GM23338 (cell line): ENCODE measurements at regions not wholly inside any gene's neighbourhood (a gene's known extent, or its start where the extent isn't known, plus 50 kb on each side); places are given as distances from the start of the nearest gene placed in this dataset.

Experiments
- ATAC-seq: fragments of 200-7000 bp; cut with Tn5 transposase; 3 replicates; pipeline ENCODE4 v1.9.1; 2020
- DNase-seq: peaks from one replicate; pipeline ENCODE4 v3.0.0-alpha.2; 2015; ENCODE audit warnings: low spot score
- H2AFZ ChIP-seq: fragments of 200-600 bp; sonication (generic); 2 replicates; pipeline ENCODE4 v1.8.0; 2016; ENCODE audit warnings: antibody characterized with exemption, mild to moderate bottlenecking, moderate library complexity
- H3F3A ChIP-seq: fragments of 200-600 bp; sonication (generic); replicated peaks from 2 replicates; pipeline ENCODE4 v1.8.0; 2017; ENCODE audit warnings: antibody characterized with exemption, mixed run types, low read depth
- H3K27ac ChIP-seq: fragments of 200-600 bp; sonication (generic); 2 replicates; pipeline ENCODE4 v1.6.1; 2016; ENCODE audit warnings: low read depth
- H3K27me3 ChIP-seq: fragments of 200-600 bp; sonication (generic); 2 replicates; pipeline ENCODE4 v1.8.0; 2016; ENCODE audit warnings: mild to moderate bottlenecking, mixed run types, moderate library complexity; ENCODE audit not compliant: insufficient read depth
- H3K36me3 ChIP-seq: fragments of 200-600 bp; sonication (generic); 2 replicates; pipeline ENCODE4 v1.8.0; 2016; ENCODE audit warnings: mild to moderate bottlenecking; ENCODE audit not compliant: insufficient read depth
- H3K4me1 ChIP-seq: fragments of 200-600 bp; sonication (generic); 2 replicates; pipeline ENCODE4 v1.8.0; 2016; ENCODE audit warnings: mild to moderate bottlenecking, moderate library complexity; ENCODE audit not compliant: insufficient read depth
- H3K4me2 ChIP-seq: fragments of 200-600 bp; sonication (generic); 2 replicates; pipeline ENCODE4 v1.7.1; 2017; ENCODE audit warnings: mixed run types
- H3K4me3 ChIP-seq: fragments of 200-600 bp; sonication (generic); 2 replicates; pipeline ENCODE4 v1.6.1; 2016; ENCODE audit warnings: mixed run types
- H3K79me2 ChIP-seq: fragments of 200-600 bp; sonication (generic); replicated peaks from 2 replicates; pipeline ENCODE4 v1.8.0; 2017; ENCODE audit warnings: mild to moderate bottlenecking; ENCODE audit not compliant: insufficient read depth
- H3K9me2 ChIP-seq: fragments of 200-600 bp; sonication (generic); 2 replicates; pipeline ENCODE4 v1.8.0; 2017; ENCODE audit not compliant: insufficient read depth
- H4K20me1 ChIP-seq: fragments of 200-600 bp; sonication (generic); replicated peaks from 2 replicates; pipeline ENCODE4 v1.8.0; 2017; ENCODE audit warnings: mild to moderate bottlenecking; ENCODE audit not compliant: insufficient read depth
- H3K27ac Mint-ChIP-seq: 2 replicates; pipeline ENCODE4 v1.8.0; 2020; ENCODE audit warnings: inconsistent platforms, mild to moderate bottlenecking, moderate library complexity, mixed read lengths
- H3K27me3 Mint-ChIP-seq: 3 replicates; pipeline ENCODE4 v1.8.0; 2022; ENCODE audit warnings: low read depth, mild to moderate bottlenecking, moderate library complexity, mixed read lengths, inconsistent platforms; ENCODE audit not compliant: insufficient read depth, poor library complexity
- H3K36me3 Mint-ChIP-seq: 3 replicates; pipeline ENCODE4 v1.8.0; 2021; ENCODE audit warnings: low read depth, mild to moderate bottlenecking, inconsistent platforms, moderate library complexity, mixed read lengths
- H3K4me1 Mint-ChIP-seq: 3 replicates; pipeline ENCODE4 v1.8.0; 2020; ENCODE audit warnings: mild to moderate bottlenecking, inconsistent platforms, mixed read lengths
- H3K4me3 Mint-ChIP-seq: 3 replicates; pipeline ENCODE4 v1.8.0; 2021; ENCODE audit warnings: moderate library complexity, mild to moderate bottlenecking, inconsistent platforms, mixed read lengths
- H3K9me3 Mint-ChIP-seq: 3 replicates; pipeline ENCODE4 v1.8.0; 2020; ENCODE audit warnings: moderate library complexity, mild to moderate bottlenecking, inconsistent platforms, mixed read lengths
- CREB1 ChIP-seq: fragments of 250-450 bp; sonication (Bioruptor Pico); IDR thresholded peaks from 2 replicates; pipeline ENCODE4 v1.5.0; 2020; ENCODE audit warnings: low read depth, mild to moderate bottlenecking, moderate library complexity
- CTCF ChIP-seq, 2 experiments: fragments of 200-600 bp in 1 of 2; sonication (generic) in 1 of 2; conservative IDR thresholded peaks; 2 replicates each; pipeline versions ENCODE4 v1.5.1 to v1.6.1; 2016 to 2017; ENCODE audit warnings: antibody characterized with exemption in 2 of 2, low read depth in 2 of 2, mild to moderate bottlenecking in 2 of 2, moderate library complexity in 1 of 2
- EZH2 ChIP-seq: fragments of 200-600 bp; sonication (generic); IDR thresholded peaks from one replicate; pipeline ENCODE4 v1.8.0; 2017; ENCODE audit warnings: antibody characterized with exemption, mild to moderate bottlenecking, low read depth; ENCODE audit not compliant: unreplicated experiment
- NANOG ChIP-seq: IDR thresholded peaks from 2 replicates; pipeline ENCODE4 v1.6.1; 2016; ENCODE audit warnings: antibody characterized with exemption, borderline replicate concordance
- POLR2AphosphoS5 ChIP-seq: IDR thresholded peaks from 2 replicates; pipeline ENCODE4 v1.6.1; 2016; ENCODE audit warnings: antibody characterized with exemption, low read depth
- STAT1 ChIP-seq: IDR thresholded peaks from one replicate; pipeline ENCODE4 v1.6.1; 2016; ENCODE audit warnings: antibody characterized with exemption; ENCODE audit not compliant: unreplicated experiment
- ZNF331 ChIP-seq: fragments of 250-450 bp; sonication (Bioruptor Pico); IDR thresholded peaks from 2 replicates; pipeline ENCODE4 v1.5.0; 2020; ENCODE audit warnings: low read depth, mild to moderate bottlenecking, moderate library complexity
- ZNF462 ChIP-seq: fragments of 250-450 bp; sonication (Bioruptor Pico); IDR thresholded peaks from 2 replicates; pipeline ENCODE4 v1.5.0; 2020; ENCODE audit warnings: mild to moderate bottlenecking, moderate library complexity

GRCh38 chr7:25617214-25617613 is 388.9 kb upstream of the NPVF start:
- no peaks in the 10 kb centered on the region for H3K27me3 ChIP-seq
- H3K4me1 ChIP-seq, result no peaks in the 10 kb centered on the region
- no peak overlapping the region for H3K27ac ChIP-seq
- TF ChIP-seq ZNF331 (CRISPR knock-in tag) (no peak), STAT1 (no peak), EZH2 (no peak), POLR2AphosphoS5 (no peak), NANOG (no peak), CREB1 (no peak), CTCF (conservative IDR thresholded peaks at IDR 0.05; ENCODE audit: low read depth in 2 of 2) (no peak), ZNF462 (CRISPR knock-in tag) (no peak)
- H3K9me3 Mint-ChIP-seq, result peaks cover 5% of the 10 kb centered on the region; the same call in 1 of the 3 replicates
- H3K27me3 Mint-ChIP-seq, result peaks cover 1% of the 10 kb centered on the region
- ATAC-seq, result no peak
- H2AFZ ChIP-seq, result no peak overlapping the region
- H3K36me3 Mint-ChIP-seq, result no peaks in the 10 kb centered on the region
- H3K79me2 ChIP-seq, result no peaks in the 10 kb centered on the region
- H3K4me3 ChIP-seq, result no peak overlapping the region
- H3F3A ChIP-seq, result no peaks in the 10 kb centered on the region
- DNase-seq, result no peak
- H3K4me3 Mint-ChIP-seq, result no peak overlapping the region
- no peak overlapping the region for H3K4me2 ChIP-seq
- H4K20me1 ChIP-seq, result no peaks in the 10 kb centered on the region
- H3K9me2 ChIP-seq, result no peaks in the 10 kb centered on the region; the same call in 1 of the 2 replicates
- H3K36me3 ChIP-seq, result no peaks in the 10 kb centered on the region; the same call in 1 of the 2 replicates
- H3K27ac Mint-ChIP-seq, result no peak overlapping the region
- 0 out of 3 replicates have a peak, but pooled peaks cover 3% of the 10 kb centered on the region for H3K4me1 Mint-ChIP-seq
